ENCODE measurements at regions not wholly inside any gene's neighbourhood (a gene's known extent, or its start where the extent isn't known, plus 50 kb on each side); places are given as distances from the start of the nearest gene placed in this dataset.

DNA sequence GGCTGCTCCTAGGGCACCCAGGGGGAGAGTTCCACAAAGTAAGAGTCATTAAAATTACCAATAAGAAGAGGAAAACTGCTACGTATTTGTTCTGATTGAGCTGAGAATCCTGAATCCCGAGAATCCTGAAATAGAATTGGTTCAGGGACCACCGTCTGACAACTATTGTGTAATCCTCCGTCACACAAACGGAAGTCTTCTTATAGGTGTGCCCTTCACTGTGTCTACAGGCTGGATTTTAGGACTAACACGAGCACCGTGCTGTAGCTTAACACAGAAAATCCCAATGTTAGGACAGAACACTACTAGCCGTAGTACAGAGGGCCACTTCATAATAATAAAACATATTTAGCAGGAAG is 50.6 kb upstream of the RNF182 start:
- peaks cover 13% of the 10 kb centered on the region for H3K4me1 ChIP-seq (ENCODE audit: control insufficient read depth, extremely low read depth, insufficient read depth, low read length)
- peak overlapping the region; percentile 25 for H3K9ac ChIP-seq (ENCODE audit: control insufficient read depth, extremely low read depth, insufficient read depth, low read length)
- H3K27ac ChIP-seq (ENCODE audit: control insufficient read depth, insufficient read depth, low read length), result no peak overlapping the region
- H3K9me1 ChIP-seq (ENCODE audit: control insufficient read depth, extremely low read depth, insufficient read depth, low read length), result no peaks in the 10 kb centered on the region
- DNase-seq (ENCODE audit: low read depth, low spot score), result no peak
- dilution Hi-C loops (cut with MboI; ENCODE audit: extremely low pct_ligation_motif_present, low sequenced_read_pairs), result no loop called here
- no peak for TF ChIP-seq EZH2 (IDR thresholded peaks at IDR 0.05; ENCODE audit: low read length)
- TF ChIP-seq, protein P1, sequence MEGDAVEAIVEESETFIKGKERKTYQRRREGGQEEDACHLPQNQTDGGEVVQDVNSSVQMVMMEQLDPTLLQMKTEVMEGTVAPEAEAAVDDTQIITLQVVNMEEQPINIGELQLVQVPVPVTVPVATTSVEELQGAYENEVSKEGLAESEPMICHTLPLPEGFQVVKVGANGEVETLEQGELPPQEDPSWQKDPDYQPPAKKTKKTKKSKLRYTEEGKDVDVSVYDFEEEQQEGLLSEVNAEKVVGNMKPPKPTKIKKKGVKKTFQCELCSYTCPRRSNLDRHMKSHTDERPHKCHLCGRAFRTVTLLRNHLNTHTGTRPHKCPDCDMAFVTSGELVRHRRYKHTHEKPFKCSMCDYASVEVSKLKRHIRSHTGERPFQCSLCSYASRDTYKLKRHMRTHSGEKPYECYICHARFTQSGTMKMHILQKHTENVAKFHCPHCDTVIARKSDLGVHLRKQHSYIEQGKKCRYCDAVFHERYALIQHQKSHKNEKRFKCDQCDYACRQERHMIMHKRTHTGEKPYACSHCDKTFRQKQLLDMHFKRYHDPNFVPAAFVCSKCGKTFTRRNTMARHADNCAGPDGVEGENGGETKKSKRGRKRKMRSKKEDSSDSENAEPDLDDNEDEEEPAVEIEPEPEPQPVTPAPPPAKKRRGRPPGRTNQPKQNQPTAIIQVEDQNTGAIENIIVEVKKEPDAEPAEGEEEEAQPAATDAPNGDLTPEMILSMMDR (optimal IDR thresholded peaks at IDR 0.05 in 1 of 3, IDR thresholded peaks at IDR 0.05 in 1 of 3, conservative IDR thresholded peaks at IDR 0.05 in 1 of 3; ENCODE audit: extremely low read depth in 1 of 3, insufficient read depth in 2 of 3, low read length in 3 of 3), result no peak
- no peaks in the 10 kb centered on the region for H4K20me1 ChIP-seq (ENCODE audit: control insufficient read depth, extremely low read depth, insufficient read depth, low read length)
- no peaks in the 10 kb centered on the region for H3K36me3 ChIP-seq (ENCODE audit: control insufficient read depth in 2 of 2, extremely low read depth in 1 of 2, insufficient read depth in 2 of 2, low read length in 2 of 2)
- H3K79me2 ChIP-seq (ENCODE audit: control insufficient read depth, insufficient read depth, low read length), result no peaks in the 10 kb centered on the region
- peak overlapping the region; percentile 89 for H3K4me2 ChIP-seq (ENCODE audit: control insufficient read depth, extremely low read depth, insufficient read depth, low read depth, low read length)
- peak overlapping the region; percentile 30 to 69 (median 62) for H3K4me3 ChIP-seq (ENCODE audit: control insufficient read depth in 2 of 3, extremely low read depth in 1 of 3, insufficient read depth in 2 of 3, low read depth in 1 of 3, low read length in 3 of 3)
- peak overlapping the region; percentile 90 for H2AFZ ChIP-seq (ENCODE audit: control insufficient read depth, low read length)
- no peaks in the 10 kb centered on the region for H3K27me3 ChIP-seq (ENCODE audit: control insufficient read depth, extremely low read depth, insufficient read depth, low read length)
- no peak for FAIRE-seq
- H3K9me3 ChIP-seq (ENCODE audit: control insufficient read depth, low read depth, low read length), result no peaks in the 10 kb centered on the region

- Histone ChIP-seq H3K36me3 (ENCODE audit: control insufficient read depth in 2 of 2, extremely low read depth in 1 of 2, insufficient read depth in 2 of 2, low read length in 2 of 2) (no peaks in the 10 kb centered on the region), H3K4me3 (ENCODE audit: control insufficient read depth in 2 of 3, extremely low read depth in 1 of 3, insufficient read depth in 2 of 3, low read depth in 1 of 3, low read length in 3 of 3) (peak overlapping the region; percentile 30 to 69 (median 62)), H3K4me1 (ENCODE audit: control insufficient read depth, extremely low read depth, insufficient read depth, low read length) (peaks cover 13% of the 10 kb centered on the region), H3K79me2 (ENCODE audit: control insufficient read depth, insufficient read depth, low read length) (no peaks in the 10 kb centered on the region), H3K9me3 (ENCODE audit: control insufficient read depth, low read depth, low read length) (no peaks in the 10 kb centered on the region), H3K4me2 (ENCODE audit: control insufficient read depth, extremely low read depth, insufficient read depth, low read depth, low read length) (peak overlapping the region; percentile 89), H3K9ac (ENCODE audit: control insufficient read depth, extremely low read depth, insufficient read depth, low read length) (peak overlapping the region; percentile 30), H3K27me3 (ENCODE audit: control insufficient read depth, extremely low read depth, insufficient read depth, low read length) (no peaks in the 10 kb centered on the region), H4K20me1 (ENCODE audit: control insufficient read depth, extremely low read depth, insufficient read depth, low read length) (no peaks in the 10 kb centered on the region), H2AFZ (ENCODE audit: control insufficient read depth, low read length) (peak overlapping the region; percentile 90), H3K9me1 (ENCODE audit: control insufficient read depth, extremely low read depth, insufficient read depth, low read length) (no peaks in the 10 kb centered on the region), H3K27ac (ENCODE audit: control insufficient read depth, insufficient read depth, low read length) (no peak overlapping the region)
- dilution Hi-C loops (cut with MboI; ENCODE audit: extremely low pct_ligation_motif_present, low sequenced_read_pairs), result no loop called here
- no peak for DNase-seq (ENCODE audit: low read depth, low spot score)
- no peak for TF ChIP-seq EZH2 (IDR thresholded peaks at IDR 0.05; ENCODE audit: low read length)
- TF ChIP-seq, protein P1 (optimal IDR thresholded peaks at IDR 0.05 in 1 of 3, IDR thresholded peaks at IDR 0.05 in 1 of 3, conservative IDR thresholded peaks at IDR 0.05 in 1 of 3; ENCODE audit: extremely low read depth in 1 of 3, insufficient read depth in 2 of 3, low read length in 3 of 3), result peak; percentile 61 to 93 (median 85)
- no peak for FAIRE-seq
Observed at GRCh38 chr6:13873288-13874190, 51.2 kb upstream of the RNF182 start.

All from keratinocyte (primary cell).